GM06990 (cell line): ENCODE measurements at regions not wholly inside any gene's neighbourhood (a gene's known extent, or its start where the extent isn't known, plus 50 kb on each side); places are given as distances from the start of the nearest gene placed in this dataset.

ENCODE experiments used
- DNase-seq: peaks from one replicate; pipeline ENCODE4 v3.0.0-alpha.2; 2011; ENCODE audit not compliant: insufficient read length; ENCODE audit errors: extremely low read depth
- H3K27me3 ChIP-seq: replicated peaks from 2 replicates; pipeline ENCODE4 v1.6.0; 2011; ENCODE audit warnings: low read length; ENCODE audit not compliant: control insufficient read depth, insufficient read depth
- H3K36me3 ChIP-seq: 2 replicates; pipeline ENCODE4 v1.5.1; 2011; ENCODE audit warnings: low read length; ENCODE audit not compliant: control insufficient read depth, insufficient read depth
- H3K4me3 ChIP-seq: replicated peaks from 2 replicates; pipeline ENCODE4 v1.5.1; 2011; ENCODE audit warnings: low read depth, mild to moderate bottlenecking, control low read depth, low read length
- CTCF ChIP-seq: IDR thresholded peaks from 2 replicates; pipeline ENCODE4 v1.5.1; 2011; ENCODE audit warnings: low read length, control low read depth, mild to moderate bottlenecking, inconsistent platforms; ENCODE audit not compliant: insufficient read depth, poor library complexity, severe bottlenecking

- Histone ChIP-seq H3K27me3 (no peaks in the 10 kb centered on the region), H3K36me3 (no peaks in the 10 kb centered on the region), H3K4me3 (no peak overlapping the region)
- no peak for DNase-seq
- TF ChIP-seq CTCF: no peak
Measured at GRCh38 chr13:47087241-47087640, 190.4 kb upstream of the HTR2A start.

- TF ChIP-seq CTCF: no peak
- no peak for DNase-seq
- Histone ChIP-seq H3K4me3 (no peak overlapping the region), H3K27me3 (no peaks in the 10 kb centered on the region), H3K36me3 (no peaks in the 10 kb centered on the region)
Measured at GRCh38 chr13:47085346-47085745, 188.5 kb upstream of the HTR2A start.

- Histone ChIP-seq H3K36me3 (no peaks in the 10 kb centered on the region), H3K27me3 (no peaks in the 10 kb centered on the region), H3K4me3 (no peak overlapping the region)
- TF ChIP-seq CTCF: no peak
- no peak for DNase-seq
Measured at GRCh38 chr13:47081850-47082249, 185.0 kb upstream of the HTR2A start.

- TF ChIP-seq CTCF: no peak
- Histone ChIP-seq H3K36me3 (no peaks in the 10 kb centered on the region), H3K4me3 (no peak overlapping the region), H3K27me3 (no peaks in the 10 kb centered on the region)
- DNase-seq: no peak
Measured at GRCh38 chr13:47081246-47081645, 184.4 kb upstream of the HTR2A start.

GRCh38 chr13:47080621-47081020 lies 183.8 kb upstream of the HTR2A start:
- DNase-seq: no peak

More at GRCh38 chr13:47080621-47081020, 183.8 kb upstream of the HTR2A start:
- no peak overlapping the region for H3K4me3 ChIP-seq
- H3K36me3 ChIP-seq: no peaks in the 10 kb centered on the region
- H3K27me3 ChIP-seq: no peaks in the 10 kb centered on the region
- no peak for TF ChIP-seq CTCF
